Body of pancreas (tissue), 4 donors: ENCODE measurements at regions not wholly inside any gene's neighbourhood (a gene's known extent, or its start where the extent isn't known, plus 50 kb on each side); places are given as distances from the start of the nearest gene placed in this dataset.

Experiments used
- CTCF ChIP-seq, 7 experiments: fragments of 450-650 bp in 4 of 7; fragments of 200-600 bp in 3 of 7; sonication (generic) in 3 of 7; IDR thresholded peaks; one replicate each; pipeline ENCODE4 v1.5.1; 2016 to 2019; ENCODE audit warnings: antibody characterized with exemption in 7 of 7
- POLR2A ChIP-seq, 3 donors: fragments of 450-650 bp; IDR thresholded peaks; one replicate each; pipeline ENCODE4 v1.6.1; 2016; ENCODE audit warnings: antibody characterized with exemption in 3 of 3, mild to moderate bottlenecking in 2 of 3

GRCh38 chr18:55912071-55912470, 324.1 kb upstream of the TCF4 start:
- TF ChIP-seq CTCF (IDR thresholded peaks at IDR 0.05), result no peak
- no peak for TF ChIP-seq POLR2A (IDR thresholded peaks at IDR 0.05)
